PC-9 (cell line): ENCODE measurements at regions not wholly inside any gene's neighbourhood (a gene's known extent, or its start where the extent isn't known, plus 50 kb on each side); places are given as distances from the start of the nearest gene placed in this dataset.
"Not testable (repeated sequence)": the region's sequence is repeated elsewhere in the genome, so short reads cannot be mapped to it uniquely, and the experiment has no call there.

Source experiments
- EZH2 ChIP-seq: fragments of 200-600 bp; sonication (generic); IDR thresholded peaks from 2 replicates; pipeline ENCODE4 v1.8.0; 2017; ENCODE audit warnings: antibody characterized with exemption, low read depth
- TF ChIP-seq, protein P1 (sequence below): fragments of 200-600 bp; sonication (generic); conservative IDR thresholded peaks from 2 replicates; pipeline ENCODE4 v1.6.1; 2017; ENCODE audit warnings: mixed run types, antibody characterized with exemption, mild to moderate bottlenecking, moderate library complexity

DNA sequence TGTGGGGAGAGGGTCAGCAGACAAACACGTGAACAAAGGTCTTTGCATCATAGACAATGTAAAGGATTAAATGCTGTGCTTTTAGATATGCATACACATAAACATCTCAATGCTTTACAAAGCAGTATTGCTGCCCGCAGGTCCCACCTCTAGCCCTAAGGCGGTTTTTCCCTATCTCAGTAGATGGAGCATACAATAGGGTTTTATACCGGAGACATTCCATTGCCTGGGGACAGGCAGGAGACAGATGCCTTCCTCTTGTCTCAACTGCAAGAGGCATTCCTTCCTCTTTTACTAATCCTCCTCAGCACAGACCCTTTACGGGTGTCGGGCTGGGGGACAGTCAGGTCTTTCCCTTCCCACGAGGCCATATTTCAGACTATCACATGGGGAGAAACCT lies 279.5 kb downstream of the AKAIN1 start:
- TF ChIP-seq, protein P1, sequence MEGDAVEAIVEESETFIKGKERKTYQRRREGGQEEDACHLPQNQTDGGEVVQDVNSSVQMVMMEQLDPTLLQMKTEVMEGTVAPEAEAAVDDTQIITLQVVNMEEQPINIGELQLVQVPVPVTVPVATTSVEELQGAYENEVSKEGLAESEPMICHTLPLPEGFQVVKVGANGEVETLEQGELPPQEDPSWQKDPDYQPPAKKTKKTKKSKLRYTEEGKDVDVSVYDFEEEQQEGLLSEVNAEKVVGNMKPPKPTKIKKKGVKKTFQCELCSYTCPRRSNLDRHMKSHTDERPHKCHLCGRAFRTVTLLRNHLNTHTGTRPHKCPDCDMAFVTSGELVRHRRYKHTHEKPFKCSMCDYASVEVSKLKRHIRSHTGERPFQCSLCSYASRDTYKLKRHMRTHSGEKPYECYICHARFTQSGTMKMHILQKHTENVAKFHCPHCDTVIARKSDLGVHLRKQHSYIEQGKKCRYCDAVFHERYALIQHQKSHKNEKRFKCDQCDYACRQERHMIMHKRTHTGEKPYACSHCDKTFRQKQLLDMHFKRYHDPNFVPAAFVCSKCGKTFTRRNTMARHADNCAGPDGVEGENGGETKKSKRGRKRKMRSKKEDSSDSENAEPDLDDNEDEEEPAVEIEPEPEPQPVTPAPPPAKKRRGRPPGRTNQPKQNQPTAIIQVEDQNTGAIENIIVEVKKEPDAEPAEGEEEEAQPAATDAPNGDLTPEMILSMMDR = not testable (repeated sequence)
- not testable (repeated sequence) for TF ChIP-seq EZH2
